GM18517 (cell line): ENCODE measurements at regions not wholly inside any gene's neighbourhood (a gene's known extent, or its start where the extent isn't known, plus 50 kb on each side); places are given as distances from the start of the nearest gene placed in this dataset.

Experiments
- ATAC-seq: cut with Tn5 transposase; IDR thresholded peaks from one replicate; pipeline ENCODE4 v1.9.1; 2021; ENCODE audit warnings: mild to moderate bottlenecking, moderate library complexity; ENCODE audit not compliant: unreplicated experiment

DNA sequence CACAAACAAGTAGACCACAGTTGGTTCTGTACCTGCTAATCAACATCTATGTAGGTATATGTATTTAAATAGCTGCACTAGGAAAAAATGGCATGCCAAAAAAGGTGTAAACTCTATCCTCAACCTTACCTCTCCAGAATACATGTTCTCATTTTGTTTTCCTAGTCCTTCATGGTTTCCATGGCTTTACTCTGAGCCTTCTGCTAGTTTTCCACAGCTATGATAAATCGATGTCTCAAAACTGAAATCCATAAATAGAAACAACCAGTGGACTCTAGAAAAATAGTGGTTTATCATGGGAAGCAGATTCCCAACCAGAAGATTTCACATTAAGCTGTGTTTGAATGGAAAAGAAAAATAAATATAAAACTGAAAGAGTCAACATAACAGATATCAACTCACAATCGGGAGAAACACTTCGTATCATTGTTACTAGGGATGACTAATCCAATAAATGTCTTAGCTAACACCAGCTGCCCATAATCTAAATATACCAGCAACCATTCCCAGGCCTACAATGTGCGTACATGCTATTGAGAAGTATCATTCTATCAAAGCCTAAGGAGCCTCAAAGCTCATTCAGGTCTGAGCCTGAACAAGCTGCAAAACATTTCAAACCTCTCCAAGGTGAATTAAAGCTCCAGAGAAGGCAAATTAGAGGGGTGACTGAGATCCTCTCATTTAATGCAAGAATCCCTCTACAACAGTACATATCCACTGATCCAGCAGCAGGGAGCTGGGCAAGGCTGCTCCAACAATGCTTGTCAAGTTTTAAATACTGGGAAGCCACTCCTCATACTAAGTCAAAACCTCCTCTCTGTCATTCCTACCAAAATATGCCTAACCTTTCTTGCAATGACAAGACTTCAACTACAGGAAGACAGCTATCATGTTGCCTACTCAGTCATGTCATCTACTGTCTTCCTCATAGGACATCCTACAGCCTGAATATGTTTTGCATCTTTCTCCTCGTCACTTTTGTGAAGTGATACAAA is 90.2 kb downstream of the KCTD12 start:
- ATAC-seq: no peak

DNA sequence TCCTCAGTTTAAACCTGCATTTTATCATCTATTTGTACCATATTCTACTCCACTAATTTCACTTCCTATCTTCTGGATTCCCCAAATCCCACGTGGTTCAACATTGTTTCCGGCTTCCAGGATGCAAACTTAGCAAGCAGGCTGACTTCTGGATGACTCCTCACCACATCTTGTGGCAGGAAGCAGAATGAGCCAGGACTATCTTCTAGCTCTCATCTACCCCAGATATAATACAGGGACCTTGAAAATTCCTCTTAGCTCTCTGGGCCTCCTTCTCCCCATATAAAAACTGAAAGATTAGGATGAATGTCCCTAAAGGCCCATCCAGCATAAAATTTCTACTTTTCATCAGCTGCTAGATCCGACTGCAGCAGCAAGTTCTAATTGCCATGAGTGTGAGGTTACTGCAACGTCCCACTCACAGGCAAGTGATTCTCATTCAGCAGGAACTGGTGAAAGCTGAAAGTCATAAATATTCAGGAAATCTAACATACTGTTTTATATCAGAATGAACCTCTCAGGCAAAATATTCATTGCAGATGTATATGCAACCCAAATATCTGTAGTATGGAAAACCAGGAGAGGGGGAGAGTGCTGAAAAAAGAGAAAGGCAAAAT is 93.4 kb downstream of the KCTD12 start:
- ATAC-seq: no peak

DNA sequence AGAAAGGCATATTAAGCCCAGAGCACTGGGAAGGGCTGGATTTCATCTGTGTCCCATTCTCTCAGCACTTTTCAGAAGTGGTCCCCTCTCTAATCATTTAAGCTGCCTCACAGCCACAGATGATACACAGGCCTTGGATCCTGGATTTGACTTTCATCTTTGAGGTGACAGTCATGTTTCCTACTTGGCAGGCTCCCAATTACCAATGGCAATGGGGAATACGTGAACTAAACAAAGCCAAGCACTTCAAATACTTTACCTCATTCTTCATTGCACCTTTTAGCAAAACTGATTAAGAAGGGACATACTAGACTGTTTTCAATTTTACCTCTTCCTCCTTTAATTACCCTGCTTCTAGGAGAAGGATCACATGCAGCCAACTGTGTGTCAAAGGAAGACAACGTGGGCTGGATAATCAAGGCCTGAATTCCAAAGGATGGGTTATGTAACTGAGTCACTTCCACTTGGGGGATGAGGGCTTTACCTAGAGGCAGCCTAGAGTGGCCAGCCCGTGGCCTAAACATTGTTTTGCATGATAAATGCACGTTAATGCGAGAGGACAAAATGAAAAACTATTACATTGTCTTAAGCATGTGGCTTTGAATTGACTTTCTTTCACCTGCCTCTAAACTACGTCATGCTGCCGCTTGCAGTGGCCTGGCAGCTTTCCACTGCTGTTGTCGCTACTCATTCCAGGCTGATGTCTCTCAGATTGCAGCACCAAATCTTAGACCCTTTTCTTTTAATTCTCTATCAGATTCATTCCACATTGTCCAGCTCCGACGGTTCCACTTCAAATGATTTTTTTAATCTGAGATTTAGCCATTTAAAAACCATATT is 95.0 kb downstream of the KCTD12 start:
- ATAC-seq: no peak

DNA sequence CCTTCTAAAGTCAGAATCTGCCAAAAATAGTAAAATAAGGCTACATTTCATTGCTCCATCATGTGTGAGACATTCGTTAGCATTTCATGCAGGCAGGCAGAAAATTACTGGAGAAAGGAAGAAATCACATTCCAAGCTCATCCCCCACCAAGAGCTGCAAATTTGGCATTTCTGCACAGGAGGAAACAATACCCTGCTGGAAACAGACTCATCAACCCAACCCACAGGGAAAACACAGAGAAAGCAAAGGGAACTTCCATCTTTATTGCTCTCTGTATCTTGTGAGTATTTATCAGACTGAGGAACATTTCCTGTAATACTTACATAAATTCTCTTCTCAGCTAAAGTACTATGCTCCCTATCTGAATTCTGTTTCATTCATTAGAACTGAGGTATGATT is 95.7 kb downstream of the KCTD12 start:
- no peak for ATAC-seq

DNA sequence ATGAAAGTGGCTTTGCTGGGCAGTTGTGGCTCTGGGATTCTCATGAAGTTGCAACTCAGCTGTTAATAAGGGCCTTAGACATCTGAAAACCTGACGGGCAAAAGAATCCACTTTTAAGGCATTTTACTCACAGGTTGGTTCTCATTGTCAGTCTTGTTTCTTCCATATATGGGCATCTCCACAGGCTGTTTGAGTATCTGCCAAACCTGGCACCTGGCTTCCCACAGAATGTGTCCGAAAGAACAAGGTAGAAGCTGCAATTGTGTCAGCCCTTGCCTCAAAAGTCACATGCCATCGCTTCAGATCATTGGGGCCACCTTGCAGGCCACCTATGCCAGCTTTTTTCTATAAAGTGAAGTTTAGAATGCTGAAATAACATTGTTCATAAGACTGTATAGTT is 102.4 kb downstream of the KCTD12 start:
- no peak for ATAC-seq

DNA sequence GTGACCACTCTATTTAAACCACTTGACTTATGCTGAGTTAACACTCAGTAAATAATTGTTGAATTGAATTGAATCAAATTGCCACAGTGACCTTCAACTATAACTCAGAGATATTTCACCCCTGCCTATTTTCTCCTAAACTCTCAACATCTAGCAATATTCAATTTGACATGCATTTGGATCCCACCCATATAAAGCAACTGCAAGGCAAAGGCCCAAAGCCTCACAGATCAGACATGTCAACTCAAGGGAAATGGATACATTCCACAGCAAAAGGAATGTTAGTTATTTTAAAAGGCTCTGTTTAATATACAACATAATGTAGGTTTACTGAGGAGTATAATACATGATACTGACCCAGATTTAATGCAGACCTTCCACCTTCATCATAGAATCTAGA is 107.4 kb downstream of the KCTD12 start:
- ATAC-seq: no peak

DNA sequence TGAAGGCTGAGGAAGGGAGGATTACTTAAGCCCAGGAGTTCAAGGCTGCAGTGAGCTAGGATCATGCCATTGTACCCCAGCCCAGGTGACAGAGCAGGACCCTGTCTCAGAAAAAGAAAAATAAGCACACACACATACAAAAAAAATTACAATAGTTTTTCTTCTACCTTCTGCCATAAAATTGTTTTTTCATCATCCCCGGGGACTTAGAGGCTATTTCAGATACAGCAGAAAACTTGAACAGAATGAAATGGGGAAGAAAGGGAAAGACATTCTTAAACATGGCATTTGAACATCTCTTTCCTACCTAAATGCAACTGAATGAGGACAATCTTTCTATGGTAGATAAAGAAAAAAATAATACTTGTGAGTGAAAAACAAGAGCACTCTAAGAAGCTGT is 109.1 kb downstream of the KCTD12 start:
- no peak for ATAC-seq

DNA sequence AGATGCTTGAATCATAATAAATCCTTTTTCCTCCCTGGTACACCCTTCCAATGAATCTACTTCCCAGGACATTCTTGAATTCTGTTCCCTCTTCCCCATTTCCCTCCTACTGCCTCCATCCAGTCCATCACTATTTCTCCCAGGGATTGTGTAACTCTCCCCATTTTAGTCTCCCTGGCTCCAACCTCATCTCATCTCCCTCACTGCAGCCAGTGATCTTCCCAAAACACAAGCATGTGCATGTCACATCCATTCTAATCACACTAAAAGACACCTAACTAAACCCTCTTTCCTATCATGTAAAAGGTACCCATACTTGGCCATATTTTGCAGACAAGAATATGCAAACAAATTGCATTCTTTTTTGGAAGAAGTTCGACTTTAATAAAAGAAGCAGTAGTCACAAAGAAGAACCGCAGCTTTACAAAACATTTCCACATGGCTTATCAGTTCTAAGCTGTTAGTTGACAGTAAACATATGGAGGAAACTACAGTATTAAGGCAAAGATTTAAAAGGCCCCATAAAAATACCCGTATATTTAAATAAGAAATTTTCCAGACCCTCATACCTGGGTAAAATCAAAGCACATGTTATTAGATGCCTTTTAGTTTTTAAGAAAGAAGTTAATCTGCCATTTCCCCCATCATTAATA is 111.0 kb downstream of the KCTD12 start:
- ATAC-seq: no peak

DNA sequence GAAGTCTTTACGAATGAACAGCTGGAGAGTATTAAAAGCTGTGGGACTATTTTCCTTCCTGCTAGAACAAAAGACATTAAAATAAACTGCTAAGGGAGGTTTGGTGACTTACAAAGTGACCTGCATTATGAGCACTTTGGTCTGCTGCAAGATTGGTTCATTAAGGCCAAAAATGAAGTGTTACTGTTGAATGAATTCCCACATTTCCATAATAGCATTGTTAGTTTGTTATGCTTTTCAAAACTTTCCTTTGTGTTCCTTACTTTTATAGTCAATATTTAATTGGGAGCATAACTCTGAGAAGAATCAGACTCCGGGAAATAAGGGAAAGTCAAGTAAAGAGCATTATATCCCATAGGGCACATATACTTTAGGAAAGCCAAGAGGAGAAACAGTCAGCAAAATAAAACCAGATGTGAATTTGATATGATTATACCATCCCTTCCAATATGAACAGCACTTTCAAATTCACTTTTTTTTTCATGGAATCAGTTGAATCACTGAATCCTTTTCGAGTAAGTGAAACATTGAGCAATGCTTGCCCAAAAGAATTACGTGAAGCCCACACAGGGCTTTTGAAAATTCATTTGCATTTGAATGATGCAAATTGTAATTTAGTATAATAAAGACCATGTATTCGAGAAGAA is 112.6 kb downstream of the KCTD12 start:
- ATAC-seq: no peak

DNA sequence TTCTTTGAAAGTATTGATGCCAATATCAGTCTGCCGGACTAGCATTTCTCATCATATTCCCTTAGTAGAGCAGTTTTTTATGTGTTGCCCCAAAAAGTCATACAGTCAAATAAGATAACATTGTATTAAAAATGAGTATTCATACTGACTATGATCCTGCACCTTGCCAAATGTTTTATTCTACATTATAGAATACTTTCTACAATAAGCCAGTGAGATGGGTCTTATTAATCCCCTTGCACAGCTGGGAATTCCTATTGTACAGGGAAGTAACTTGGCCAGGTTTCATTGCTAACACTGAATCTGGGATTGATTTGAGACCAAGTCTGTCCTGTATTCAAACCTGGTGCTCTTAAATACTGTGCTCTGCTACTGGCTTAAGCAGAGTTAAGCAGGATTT is 114.0 kb downstream of the KCTD12 start:
- no peak for ATAC-seq

DNA sequence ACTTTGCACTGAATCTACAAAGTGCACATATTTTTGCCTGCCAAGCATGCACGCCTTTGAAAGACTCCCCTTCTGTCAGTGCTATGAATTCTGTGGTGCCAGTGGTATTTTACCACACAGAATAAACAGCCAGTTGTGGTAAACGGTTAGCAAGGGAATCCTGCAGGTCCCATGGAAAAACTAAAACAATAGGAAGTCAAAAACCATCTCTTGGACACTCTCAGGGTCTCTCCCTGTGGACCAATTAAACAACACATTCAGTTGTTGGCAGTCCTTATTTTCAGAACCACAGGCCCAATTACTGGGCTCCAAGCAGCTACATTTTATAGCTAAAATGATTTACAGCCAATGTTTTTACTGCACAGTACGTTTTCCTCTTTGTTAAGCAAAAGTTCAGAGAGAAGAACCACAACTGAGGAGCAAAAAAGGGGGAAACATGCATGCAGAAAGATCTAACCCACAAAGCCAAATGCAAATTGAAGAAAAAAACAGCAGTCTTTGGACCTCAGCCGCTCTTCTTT is 116.9 kb downstream of the KCTD12 start:
- ATAC-seq: no peak

DNA sequence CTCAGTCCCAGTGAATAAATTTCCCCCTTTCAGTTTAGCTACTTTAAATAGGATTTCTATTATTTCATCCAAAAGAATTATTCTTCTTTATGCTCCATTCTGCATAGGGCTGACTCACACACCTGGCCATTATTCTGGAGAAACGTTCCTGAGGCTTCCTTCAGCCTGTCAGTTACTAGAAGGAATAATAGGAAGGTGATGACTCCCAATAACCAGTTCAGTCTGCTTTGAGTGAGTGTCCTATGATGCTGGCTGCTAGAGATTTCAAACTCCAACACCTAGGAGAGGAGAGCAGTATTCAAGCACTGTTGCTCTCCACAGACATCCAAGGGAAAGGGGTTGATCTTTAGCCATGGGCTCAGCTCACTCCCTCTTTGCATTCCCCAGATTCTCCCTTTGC is 117.8 kb downstream of the KCTD12 start:
- ATAC-seq: no peak

DNA sequence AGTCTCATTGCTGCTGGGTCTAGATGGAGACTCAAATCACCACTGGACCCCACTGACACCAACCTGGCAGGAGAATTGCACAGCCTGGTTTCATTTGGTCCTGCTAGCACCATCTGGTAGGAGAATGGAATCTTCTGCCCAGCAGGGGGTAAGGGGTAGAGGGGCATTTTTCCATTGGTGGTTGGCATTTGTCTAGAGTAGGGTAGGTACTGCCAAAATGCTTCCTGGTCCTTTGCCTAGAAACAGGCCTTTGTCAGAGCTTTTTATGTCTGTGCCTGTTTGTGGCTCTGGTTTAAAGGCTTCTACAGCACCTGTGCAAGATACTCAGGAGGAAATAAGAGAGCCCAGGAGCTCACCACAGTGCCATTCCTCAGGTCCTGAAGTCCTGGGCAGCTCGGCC is 121.3 kb downstream of the KCTD12 start:
- ATAC-seq: no peak

DNA sequence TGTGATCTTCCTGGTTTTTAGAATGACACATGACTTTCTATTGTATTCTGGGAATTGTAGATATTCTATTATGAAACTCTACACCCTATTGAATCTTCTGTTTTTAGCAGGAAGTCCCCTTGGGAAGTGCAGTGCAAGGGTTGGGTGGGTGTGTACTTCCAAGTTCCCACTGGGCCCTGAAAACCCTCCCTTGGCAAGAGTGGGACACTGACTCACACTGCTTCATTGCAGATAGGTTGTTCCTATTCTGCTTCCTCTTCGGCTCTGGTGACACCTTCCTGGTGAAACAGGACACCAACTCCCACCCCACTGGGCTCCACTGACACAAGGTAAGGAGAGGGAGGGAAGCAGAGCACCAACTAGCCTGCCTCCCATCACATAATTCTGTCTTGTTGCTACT is 121.8 kb downstream of the KCTD12 start:
- ATAC-seq: no peak

DNA sequence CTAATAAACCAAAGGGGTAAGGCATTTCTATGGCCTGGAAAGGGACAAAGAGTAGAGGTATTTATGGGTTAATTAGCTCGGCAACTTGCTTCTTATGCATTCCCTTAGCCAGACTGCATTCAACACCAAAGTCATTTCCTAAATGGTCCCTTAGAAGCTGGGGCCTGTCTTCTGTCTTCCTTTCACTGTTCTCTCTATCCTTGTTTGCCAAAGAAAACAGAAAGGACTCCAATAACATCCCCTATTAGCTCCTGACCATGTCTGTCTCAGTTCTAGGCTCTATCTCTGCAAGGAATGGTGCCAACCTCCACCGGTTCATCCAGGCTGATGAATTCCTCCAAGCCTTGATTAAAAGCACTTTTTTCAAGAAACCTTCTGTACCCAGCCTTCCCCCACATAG is 123.5 kb downstream of the KCTD12 start:
- ATAC-seq: no peak

DNA sequence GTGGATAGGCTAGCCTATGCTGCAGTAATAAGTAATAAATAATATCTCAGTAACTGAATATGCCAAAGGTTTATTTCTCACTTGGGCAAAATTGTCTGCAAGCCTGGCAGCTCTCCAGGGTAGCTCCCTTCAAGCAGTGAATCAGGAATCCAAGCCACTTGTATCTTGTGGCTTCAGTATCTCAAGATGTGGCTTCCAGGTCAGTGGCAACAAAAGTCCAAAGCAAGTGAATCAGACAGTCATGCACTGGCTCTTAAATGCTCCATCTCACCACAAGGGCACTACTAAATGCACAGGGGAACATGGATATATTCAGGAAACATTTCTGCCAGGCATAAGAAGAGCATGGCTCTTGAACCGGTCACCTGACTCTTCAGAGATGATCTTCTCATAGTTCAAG is 126.3 kb downstream of the KCTD12 start:
- ATAC-seq: no peak

DNA sequence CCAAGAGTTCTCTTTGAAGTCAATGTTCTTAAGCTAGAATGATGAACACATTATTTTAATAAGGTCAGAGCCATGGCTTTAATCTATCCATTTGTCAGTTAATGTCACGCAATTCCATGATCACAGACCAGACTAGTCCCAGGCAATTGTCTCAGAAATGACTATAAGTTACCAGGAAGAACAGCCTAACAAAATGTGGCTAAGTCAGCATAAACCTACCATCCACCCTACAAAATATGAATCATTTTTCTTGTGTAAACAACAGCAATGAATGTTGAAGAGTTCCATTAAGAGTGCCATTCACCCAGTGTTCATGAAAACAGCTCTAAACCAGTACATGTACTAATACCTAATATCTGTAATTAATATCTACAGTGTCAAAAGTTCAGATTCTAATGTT is 127.5 kb downstream of the KCTD12 start:
- ATAC-seq: no peak

DNA sequence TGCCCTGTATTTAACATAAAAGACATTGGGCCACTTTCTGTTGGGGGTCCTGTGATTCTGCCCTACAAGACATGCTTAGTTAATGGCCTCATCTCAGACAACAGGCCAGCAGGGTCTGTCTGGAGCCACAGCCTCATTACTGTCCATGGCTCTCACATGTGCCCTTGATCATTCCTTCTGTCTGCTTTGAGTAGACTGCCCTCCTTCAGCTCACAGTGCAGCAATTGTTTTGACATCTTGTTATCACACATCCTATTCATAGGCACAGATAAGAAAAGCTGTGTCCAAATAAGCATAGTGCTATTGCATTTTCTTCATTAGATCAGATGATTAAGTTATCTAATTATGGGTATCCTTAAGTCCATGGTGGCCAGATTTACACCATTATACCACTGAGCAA is 127.9 kb downstream of the KCTD12 start:
- ATAC-seq: no peak

DNA sequence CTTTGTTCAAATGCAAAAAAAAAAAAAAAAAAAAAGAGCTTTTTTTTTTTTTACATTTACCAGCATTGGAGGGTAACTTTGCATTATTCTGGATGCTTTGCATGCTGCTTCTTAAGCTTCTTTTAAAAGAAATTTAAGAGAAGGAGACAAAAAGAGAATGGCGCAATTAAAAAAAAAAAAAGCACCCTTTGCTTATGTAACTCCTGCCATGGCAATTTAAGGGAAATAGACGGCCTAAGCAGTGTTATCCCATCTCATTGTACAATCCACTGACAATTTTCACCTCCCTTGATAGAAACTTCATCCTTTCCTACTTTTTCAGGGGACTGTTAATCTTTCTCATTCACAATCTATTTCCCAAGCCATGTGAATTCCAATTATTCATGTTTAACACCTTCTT is 129.8 kb downstream of the KCTD12 start:
- ATAC-seq: no peak

DNA sequence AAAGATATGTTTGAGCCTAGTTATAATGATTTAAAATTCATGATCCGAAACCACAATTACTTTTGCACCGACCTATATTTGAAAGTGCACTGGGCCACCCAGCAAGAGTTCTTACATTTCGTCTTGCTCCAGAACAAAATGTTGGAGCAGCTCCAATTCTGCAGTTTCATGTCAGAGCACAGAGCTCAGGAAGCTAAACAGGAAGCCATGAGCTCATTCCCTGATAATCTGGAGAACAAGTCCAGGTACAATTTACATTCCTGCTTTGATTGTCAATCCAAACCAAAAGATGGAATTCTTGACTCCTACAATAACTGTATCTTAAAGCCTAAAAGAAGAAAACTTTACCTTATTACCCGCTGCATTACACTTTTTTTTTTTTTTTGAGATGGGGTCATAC is 131.8 kb downstream of the KCTD12 start:
- ATAC-seq: no peak
